GM21717 (cell line): ENCODE measurements at regions not wholly inside any gene's neighbourhood (a gene's known extent, or its start where the extent isn't known, plus 50 kb on each side); places are given as distances from the start of the nearest gene placed in this dataset.

Experiments
- ATAC-seq: cut with Tn5 transposase; IDR thresholded peaks from one replicate; pipeline ENCODE4 v1.9.1; 2021; ENCODE audit warnings: mild to moderate bottlenecking, moderate library complexity; ENCODE audit not compliant: unreplicated experiment

- peak; percentile 51 for ATAC-seq
These were observed 207.2 kb downstream of the SPRY2 start for GRCh38 chr13:80133631-80134261.

- no peak for ATAC-seq
These were observed 208.0 kb downstream of the SPRY2 start for GRCh38 chr13:80132741-80133601.

GRCh38 chr13:80131204-80131603 lies 209.7 kb downstream of the SPRY2 start:
- no peak for ATAC-seq

GRCh38 chr13:80126389-80127068 lies 214.4 kb downstream of the SPRY2 start:
- ATAC-seq, result no peak

GRCh38 chr13:80123945-80124344 lies 217.0 kb downstream of the SPRY2 start:
- no peak for ATAC-seq

- no peak for ATAC-seq
These were observed 219.9 kb downstream of the SPRY2 start for GRCh38 chr13:80121038-80121437.

- no peak for ATAC-seq
These were observed 222.4 kb downstream of the SPRY2 start for GRCh38 chr13:80118506-80118905.

GRCh38 chr13:80118099-80118498 lies 222.8 kb downstream of the SPRY2 start:
- no peak for ATAC-seq

- no peak for ATAC-seq
These were observed 223.4 kb downstream of the SPRY2 start for GRCh38 chr13:80117515-80117914.

GRCh38 chr13:80116107-80116506 lies 224.8 kb downstream of the SPRY2 start:
- ATAC-seq, result no peak

GRCh38 chr13:80115616-80116015 lies 225.3 kb downstream of the SPRY2 start:
- no peak for ATAC-seq

GRCh38 chr13:80113714-80114454 lies 227.0 kb downstream of the SPRY2 start:
- no peak for ATAC-seq

GRCh38 chr13:80109303-80109702 lies 231.6 kb downstream of the SPRY2 start:
- ATAC-seq, result no peak

GRCh38 chr13:80105350-80105749 lies 235.6 kb downstream of the SPRY2 start:
- no peak for ATAC-seq

- no peak for ATAC-seq
These were observed 239.9 kb downstream of the SPRY2 start for GRCh38 chr13:80101040-80101439.

- ATAC-seq, result no peak
These were observed 240.3 kb downstream of the SPRY2 start for GRCh38 chr13:80100636-80101035.

- no peak for ATAC-seq
These were observed 243.4 kb downstream of the SPRY2 start for GRCh38 chr13:80097561-80097960.

GRCh38 chr13:80096383-80096782 lies 244.5 kb downstream of the SPRY2 start:
- no peak for ATAC-seq

GRCh38 chr13:80094526-80094925 lies 246.4 kb downstream of the SPRY2 start:
- no peak for ATAC-seq

- no peak for ATAC-seq
These were observed 247.0 kb downstream of the SPRY2 start for GRCh38 chr13:80093888-80094287.

- ATAC-seq, result no peak
These were observed 254.6 kb downstream of the SPRY2 start for GRCh38 chr13:80086304-80086721.
